ENCODE measurements at regions not wholly inside any gene's neighbourhood (a gene's known extent, or its start where the extent isn't known, plus 50 kb on each side); places are given as distances from the start of the nearest gene placed in this dataset.
"Not testable (repeated sequence)": the region's sequence is repeated elsewhere in the genome, so short reads cannot be mapped to it uniquely, and the experiment has no call there.

GRCh38 chr12:114616081-114616480, 67.9 kb downstream of the TBX3 start:
- no peaks in the 10 kb centered on the region for H3K36me3 ChIP-seq (replicated peaks)
- H3K4me3 ChIP-seq, result no peak overlapping the region
- in situ Hi-C loops (cut with MboI; ENCODE audit: low sequenced_read_pairs), result no loop called here
- no peaks in the 10 kb centered on the region for H3K27me3 ChIP-seq (ENCODE audit: low read depth)
- DNase-seq (ENCODE audit: low spot score in 2 of 2), result no peak
- H3K4me1 ChIP-seq, result no peaks in the 10 kb centered on the region
- 0 out of 2 replicates have a peak, but pooled peaks cover 2% of the 10 kb centered on the region for H3K9me3 ChIP-seq

DNA sequence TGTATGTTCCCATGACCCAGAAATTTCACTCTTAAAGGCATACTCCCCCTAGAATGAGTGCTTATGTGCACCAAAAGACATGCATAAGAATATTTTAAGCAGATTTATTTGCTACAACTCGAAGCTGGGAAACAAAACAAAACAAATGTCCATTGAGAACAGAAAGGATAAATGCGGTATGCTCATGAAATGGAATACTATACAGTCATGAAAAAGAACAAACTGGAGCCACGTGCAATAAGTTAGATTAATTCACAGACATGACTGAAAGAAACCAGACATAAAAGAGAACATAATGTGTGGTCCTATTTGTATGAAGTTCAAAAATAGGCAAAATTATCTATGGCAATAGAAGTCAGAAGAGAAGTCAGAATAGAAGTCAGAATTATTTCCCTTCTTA, 69.9 kb downstream of the TBX3 start:
- Histone ChIP-seq H3K9me3 (0 out of 2 replicates have a peak, but pooled peaks cover 2% of the 10 kb centered on the region), H3K4me1 (no peaks in the 10 kb centered on the region), H3K36me3 (replicated peaks) (no peaks in the 10 kb centered on the region), H3K4me3 (no peak overlapping the region), H3K27me3 (ENCODE audit: low read depth) (no peaks in the 10 kb centered on the region)
- no peak for DNase-seq (ENCODE audit: low spot score in 2 of 2)
- in situ Hi-C loops (cut with MboI; ENCODE audit: low sequenced_read_pairs), result no loop called here

DNA sequence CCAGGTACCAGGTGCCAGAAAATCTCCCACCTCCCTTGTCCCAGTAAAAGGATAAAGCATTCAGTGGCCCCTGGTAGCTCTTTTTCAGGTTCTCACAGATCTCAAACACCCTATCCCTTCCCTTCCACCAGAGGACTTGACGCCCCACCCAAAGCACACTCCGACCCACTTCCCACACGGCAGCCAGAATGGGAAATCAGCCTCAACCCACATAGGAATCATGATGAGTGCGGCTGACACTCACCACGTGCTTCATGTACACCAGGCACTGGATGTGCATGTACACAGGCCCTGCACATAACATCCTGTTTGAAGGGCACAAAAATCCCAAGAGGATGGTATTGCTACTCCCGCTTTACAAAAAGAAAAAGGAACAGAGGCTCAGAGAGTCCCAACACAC, 71.9 kb downstream of the TBX3 start:
- H3K4me3 ChIP-seq, result no peak overlapping the region
- no peaks in the 10 kb centered on the region for H3K4me1 ChIP-seq
- no peak for DNase-seq (ENCODE audit: low spot score in 2 of 2)
- in situ Hi-C loops (cut with MboI; ENCODE audit: low sequenced_read_pairs), result no loop called here
- no peaks in the 10 kb centered on the region for H3K27me3 ChIP-seq (ENCODE audit: low read depth)
- H3K36me3 ChIP-seq (replicated peaks), result no peaks in the 10 kb centered on the region
- H3K9me3 ChIP-seq, result no peaks in the 10 kb centered on the region

- in situ Hi-C loops (cut with MboI; ENCODE audit: low sequenced_read_pairs), result no loop called here
- Histone ChIP-seq H3K36me3 (replicated peaks) (no peaks in the 10 kb centered on the region), H3K4me3 (no peak overlapping the region), H3K4me1 (no peaks in the 10 kb centered on the region), H3K9me3 (no peaks in the 10 kb centered on the region), H3K27me3 (ENCODE audit: low read depth) (no peaks in the 10 kb centered on the region)
- DNase-seq (ENCODE audit: low spot score in 2 of 2), result no peak
These were observed 72.6 kb downstream of the TBX3 start for GRCh38 chr12:114611145-114612018.

- Histone ChIP-seq H3K9me3 (no peaks in the 10 kb centered on the region), H3K4me3 (no peak overlapping the region), H3K4me1 (peaks cover 3% of the 10 kb centered on the region), H3K36me3 (replicated peaks) (no peaks in the 10 kb centered on the region), H3K27me3 (ENCODE audit: low read depth) (no peaks in the 10 kb centered on the region)
- DNase-seq (ENCODE audit: low spot score in 2 of 2), result no peak
- in situ Hi-C loops (cut with MboI; ENCODE audit: low sequenced_read_pairs), result no loop called here
These were observed 75.5 kb downstream of the TBX3 start for GRCh38 chr12:114608509-114608908.

DNA sequence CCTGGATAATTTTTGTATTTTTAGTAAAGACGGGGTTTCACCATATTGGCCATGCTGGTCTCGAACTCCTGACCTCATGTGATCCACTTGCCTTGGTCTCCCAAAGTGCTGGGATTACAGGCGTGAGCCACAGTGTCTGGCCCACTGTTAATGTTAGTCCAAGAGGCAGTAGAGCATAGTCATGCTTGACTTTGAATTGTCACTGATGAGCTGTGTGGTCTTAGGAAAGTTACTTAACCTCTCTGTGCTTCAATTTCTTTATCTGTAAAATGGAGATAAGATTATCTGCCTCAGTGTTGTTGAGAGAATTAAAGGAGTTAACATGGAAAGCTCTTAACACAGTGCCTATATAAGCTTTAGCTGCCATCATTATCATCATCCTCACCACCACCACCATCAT, 78.1 kb downstream of the TBX3 start:
- Histone ChIP-seq H3K36me3 (replicated peaks) (no peaks in the 10 kb centered on the region), H3K27me3 (ENCODE audit: low read depth) (no peaks in the 10 kb centered on the region), H3K9me3 (no peaks in the 10 kb centered on the region), H3K4me3 (no peak overlapping the region), H3K4me1 (peaks cover 3% of the 10 kb centered on the region)
- DNase-seq (ENCODE audit: low spot score in 2 of 2), result no peak
- in situ Hi-C loops (cut with MboI; ENCODE audit: low sequenced_read_pairs), result no loop called here

GRCh38 chr12:114604606-114605005, 79.4 kb downstream of the TBX3 start:
- H3K4me1 ChIP-seq, result peaks cover 3% of the 10 kb centered on the region
- H3K9me3 ChIP-seq, result no peaks in the 10 kb centered on the region
- in situ Hi-C loops (cut with MboI; ENCODE audit: low sequenced_read_pairs), result no loop called here
- H3K36me3 ChIP-seq (replicated peaks), result no peaks in the 10 kb centered on the region
- no peaks in the 10 kb centered on the region for H3K27me3 ChIP-seq (ENCODE audit: low read depth)
- H3K4me3 ChIP-seq, result no peak overlapping the region
- DNase-seq (ENCODE audit: low spot score in 2 of 2), result no peak

DNA sequence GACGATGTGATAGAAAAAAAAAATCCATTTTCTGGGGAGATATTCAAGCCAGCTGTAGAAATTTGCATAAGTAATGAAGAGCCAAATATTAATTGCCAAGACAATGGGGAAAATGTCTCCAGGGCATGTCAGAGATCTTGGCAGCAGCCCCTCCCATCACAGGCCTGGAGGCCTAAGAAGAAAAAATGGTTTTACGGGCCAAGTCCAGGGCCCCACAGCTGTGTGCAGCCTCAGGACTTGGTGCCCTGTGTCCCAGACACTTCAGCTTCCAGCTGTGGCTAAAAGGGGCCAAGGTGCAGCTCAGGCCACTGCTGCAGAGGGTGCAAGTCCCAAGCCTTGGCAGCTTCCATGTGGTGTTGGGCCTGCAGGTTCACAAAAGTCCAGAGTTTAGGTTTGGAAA, 83.4 kb downstream of the TBX3 start:
- H3K27me3 ChIP-seq (ENCODE audit: low read depth); H3K9me3 ChIP-seq; H3K4me3 ChIP-seq; DNase-seq (ENCODE audit: low spot score in 2 of 2); H3K36me3 ChIP-seq (replicated peaks); in situ Hi-C loops (cut with MboI; ENCODE audit: low sequenced_read_pairs); H3K4me1 ChIP-seq: not testable (repeated sequence)

DNA sequence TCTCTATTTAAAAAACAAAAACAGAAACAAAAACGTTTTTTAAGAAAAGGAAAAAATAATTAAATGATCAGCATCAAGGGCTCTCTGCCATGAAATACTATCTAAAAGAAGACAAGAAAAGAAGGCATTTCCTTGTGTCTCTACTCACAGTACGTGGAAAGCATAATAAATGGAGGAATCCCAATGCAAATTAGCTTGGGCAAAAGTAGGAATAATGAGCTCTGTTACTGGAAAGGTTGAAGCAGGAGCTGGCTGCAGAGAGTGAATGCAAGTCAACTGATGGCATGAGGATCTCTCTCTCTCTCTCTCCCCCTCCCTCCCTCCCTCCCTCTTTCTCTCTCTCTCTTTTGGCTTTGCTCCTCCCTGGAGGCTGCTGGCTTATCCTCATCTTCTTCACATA, 85.9 kb downstream of the TBX3 start:
- in situ Hi-C loops (cut with MboI; ENCODE audit: low sequenced_read_pairs), result no loop called here
- Histone ChIP-seq H3K27me3 (ENCODE audit: low read depth) (no peaks in the 10 kb centered on the region), H3K36me3 (replicated peaks) (no peaks in the 10 kb centered on the region), H3K4me3 (no peak overlapping the region), H3K9me3 (no peaks in the 10 kb centered on the region), H3K4me1 (no peaks in the 10 kb centered on the region)
- no peak for DNase-seq (ENCODE audit: low spot score in 2 of 2)

DNA sequence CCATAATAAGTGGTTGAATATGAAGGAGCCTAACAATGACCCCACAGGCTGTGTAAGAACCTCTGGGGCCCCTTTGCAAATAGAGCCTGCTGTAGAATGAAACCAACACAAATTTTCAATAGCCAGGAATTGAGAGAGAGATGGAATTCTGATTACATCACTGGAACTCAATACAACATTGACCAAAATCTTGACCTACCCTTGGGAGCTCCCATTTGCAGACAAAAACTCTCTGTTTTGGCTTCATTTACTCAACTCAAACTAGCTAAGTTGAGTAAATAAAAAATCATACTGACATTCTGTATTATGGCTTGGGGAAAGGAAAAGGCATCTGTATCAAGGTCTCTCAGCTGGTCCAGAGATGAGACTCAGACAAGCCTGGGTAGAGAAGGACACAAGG, 91.0 kb downstream of the TBX3 start:
- in situ Hi-C loops (cut with MboI; ENCODE audit: low sequenced_read_pairs), result no loop called here
- Histone ChIP-seq H3K36me3 (replicated peaks) (no peaks in the 10 kb centered on the region), H3K9me3 (no peaks in the 10 kb centered on the region; the same call in 1 of the 2 replicates), H3K4me3 (no peak overlapping the region), H3K27me3 (ENCODE audit: low read depth) (no peaks in the 10 kb centered on the region), H3K4me1 (no peaks in the 10 kb centered on the region)
- no peak for DNase-seq (ENCODE audit: low spot score in 2 of 2)

DNA sequence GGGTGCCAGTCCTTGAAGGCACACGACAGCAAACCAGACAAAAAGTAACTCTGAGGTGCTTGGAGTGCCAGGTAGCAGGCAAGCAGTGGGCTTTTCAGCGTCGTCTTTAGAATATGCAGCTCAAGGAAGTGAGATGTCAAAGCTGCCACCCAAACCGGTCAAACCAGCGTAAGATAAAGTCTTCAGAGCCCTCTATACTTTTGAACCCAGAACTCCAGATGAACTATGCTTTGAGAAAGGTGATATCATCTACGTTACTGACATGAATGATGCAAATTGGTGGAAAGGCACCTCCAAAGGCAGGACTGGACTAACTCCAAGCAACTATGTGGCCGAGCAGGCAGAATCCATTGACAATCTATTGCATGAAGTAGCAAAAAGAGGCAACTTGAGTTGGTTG, 95.9 kb downstream of the TBX3 start:
- no peaks in the 10 kb centered on the region for H3K36me3 ChIP-seq (replicated peaks)
- H3K4me3 ChIP-seq, result no peak overlapping the region
- in situ Hi-C loops (cut with MboI; ENCODE audit: low sequenced_read_pairs), result no loop called here
- H3K4me1 ChIP-seq, result no peaks in the 10 kb centered on the region
- H3K9me3 ChIP-seq, result no peaks in the 10 kb centered on the region; the same call in 1 of the 2 replicates
- H3K27me3 ChIP-seq (ENCODE audit: low read depth), result no peaks in the 10 kb centered on the region
- no peak for DNase-seq (ENCODE audit: low spot score in 2 of 2)

GRCh38 chr12:114580306-114580705, 103.7 kb downstream of the TBX3 start:
- Histone ChIP-seq H3K27me3 (ENCODE audit: low read depth) (no peaks in the 10 kb centered on the region), H3K36me3 (replicated peaks) (no peaks in the 10 kb centered on the region), H3K4me1 (no peaks in the 10 kb centered on the region), H3K9me3 (no peaks in the 10 kb centered on the region), H3K4me3 (no peak overlapping the region)
- no peak for DNase-seq (ENCODE audit: low spot score in 2 of 2)
- in situ Hi-C loops (cut with MboI; ENCODE audit: low sequenced_read_pairs), result no loop called here

DNA sequence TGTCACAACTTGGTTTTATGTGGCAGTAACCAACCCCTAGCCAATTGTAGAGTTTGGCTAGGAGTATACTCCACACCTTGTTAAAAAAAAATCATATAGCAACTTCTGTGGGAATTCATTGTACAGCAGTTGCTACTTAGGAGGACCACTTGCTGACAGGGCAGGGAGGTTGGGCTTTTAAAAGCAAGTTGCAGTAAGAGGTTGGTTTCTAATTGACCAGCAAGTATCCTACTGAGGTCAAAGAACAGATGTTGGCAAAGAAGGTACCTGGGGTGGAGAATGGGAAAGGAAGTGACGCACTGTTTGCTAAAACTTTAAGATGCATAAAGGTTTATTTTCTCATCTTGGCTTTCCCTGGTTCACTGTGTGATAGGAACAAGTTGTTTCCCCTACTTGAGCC, 104.6 kb downstream of the TBX3 start:
- no peaks in the 10 kb centered on the region for H3K27me3 ChIP-seq (ENCODE audit: low read depth)
- in situ Hi-C loops (cut with MboI; ENCODE audit: low sequenced_read_pairs), result no loop called here
- no peaks in the 10 kb centered on the region for H3K36me3 ChIP-seq (replicated peaks)
- no peak overlapping the region for H3K4me3 ChIP-seq
- H3K4me1 ChIP-seq, result no peaks in the 10 kb centered on the region
- H3K9me3 ChIP-seq, result no peaks in the 10 kb centered on the region
- no peak for DNase-seq (ENCODE audit: low spot score in 2 of 2)

DNA sequence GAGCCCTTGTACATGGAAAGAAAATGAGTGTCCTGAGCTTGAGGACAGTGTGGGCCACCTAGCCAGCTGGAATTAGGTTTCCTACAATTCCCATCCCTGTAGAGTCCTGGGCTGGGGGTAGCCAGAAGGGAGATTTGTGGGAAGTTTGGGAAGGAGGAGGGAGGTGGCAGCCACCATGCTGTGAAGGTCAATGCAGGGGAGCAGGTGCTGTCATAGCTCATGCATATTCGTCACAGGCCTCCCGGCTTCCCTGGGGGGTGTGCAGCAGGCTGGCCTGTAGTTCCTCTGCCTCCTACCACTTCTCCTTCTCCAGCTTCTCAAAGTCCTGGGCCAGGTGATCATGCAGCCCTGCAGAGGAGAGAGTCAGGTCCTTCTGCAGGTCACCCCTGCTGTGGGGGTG, 121.3 kb downstream of the TBX3 start:
- in situ Hi-C loops (cut with MboI; ENCODE audit: low sequenced_read_pairs), result no loop called here
- no peaks in the 10 kb centered on the region for H3K9me3 ChIP-seq
- no peak overlapping the region for H3K4me3 ChIP-seq
- H3K4me1 ChIP-seq, result no peaks in the 10 kb centered on the region
- no peaks in the 10 kb centered on the region for H3K36me3 ChIP-seq (replicated peaks)
- DNase-seq (ENCODE audit: low spot score in 2 of 2), result no peak
- peaks cover 2% of the 10 kb centered on the region; the same call in 1 of the 2 replicates for H3K27me3 ChIP-seq (ENCODE audit: low read depth)

- no peaks in the 10 kb centered on the region for H3K4me1 ChIP-seq
- in situ Hi-C loops (cut with MboI; ENCODE audit: low sequenced_read_pairs), result no loop called here
- DNase-seq (ENCODE audit: low spot score in 2 of 2), result no peak
- no peaks in the 10 kb centered on the region for H3K9me3 ChIP-seq
- H3K27me3 ChIP-seq (ENCODE audit: low read depth), result peaks cover 2% of the 10 kb centered on the region; the same call in 1 of the 2 replicates
- H3K4me3 ChIP-seq, result no peak overlapping the region
- H3K36me3 ChIP-seq (replicated peaks), result no peaks in the 10 kb centered on the region
These were observed 128.5 kb downstream of the TBX3 start for GRCh38 chr12:114555451-114555850.

All from HAP-1 (cell line).